Lung (tissue), 11 donors: ENCODE measurements at regions not wholly inside any gene's neighbourhood (a gene's known extent, or its start where the extent isn't known, plus 50 kb on each side); places are given as distances from the start of the nearest gene placed in this dataset.

Experiments used
- ATAC-seq: fragments of 200-7000 bp; cut with Tn5 transposase; one replicate; pipeline ENCODE4 v1.9.1; 2020; ENCODE audit warnings: moderate number of reproducible peaks; ENCODE audit not compliant: insufficient read depth, low FRiP score
- DNase-seq, 3 donors: peaks; one replicate each; pipeline ENCODE4 v3.0.0-alpha.2; 2013 to 2017
- H3K27ac ChIP-seq, 2 donors: one replicate each; pipeline ENCODE4 v1.5.1; 2013; ENCODE audit warnings: mild to moderate bottlenecking in 2 of 2, moderate library complexity in 2 of 2, control low read depth in 1 of 2, inconsistent platforms in 1 of 2, low read depth in 1 of 2, low read length in 1 of 2
- H3K27me3 ChIP-seq, 3 donors: one replicate each; pipeline ENCODE4 v1.5.1; 2013; ENCODE audit warnings: low read length in 2 of 3; ENCODE audit not compliant: control insufficient read depth in 3 of 3, insufficient read depth in 3 of 3
- H3K36me3 ChIP-seq, 4 donors: one replicate each; pipeline ENCODE4 v1.5.1; 2013; ENCODE audit warnings: low read length in 4 of 4, mild to moderate bottlenecking in 1 of 4, moderate library complexity in 1 of 4; ENCODE audit not compliant: control insufficient read depth in 4 of 4, insufficient read depth in 4 of 4
- H3K4me1 ChIP-seq, 5 donors: one replicate each; pipeline ENCODE4 v1.5.1; 2013; ENCODE audit warnings: low read length in 5 of 5, mild to moderate bottlenecking in 2 of 5, moderate library complexity in 1 of 5; ENCODE audit not compliant: control insufficient read depth in 5 of 5, insufficient read depth in 5 of 5
- H3K4me3 ChIP-seq: one replicate; pipeline ENCODE4 v1.5.1; 2013; ENCODE audit warnings: mild to moderate bottlenecking, control low read depth, moderate library complexity
- H3K9ac ChIP-seq, 2 donors: one replicate each; pipeline ENCODE4 v1.5.1; 2013; ENCODE audit warnings: low read length in 2 of 2, control low read depth in 1 of 2; ENCODE audit not compliant: insufficient read depth in 1 of 2
- H3K9me3 ChIP-seq, 4 donors: one replicate each; pipeline ENCODE4 v1.5.1; 2013; ENCODE audit warnings: low read length in 3 of 4, mild to moderate bottlenecking in 1 of 4, moderate library complexity in 1 of 4; ENCODE audit not compliant: control insufficient read depth in 4 of 4, insufficient read depth in 3 of 4
- CTCF ChIP-seq: IDR thresholded peaks from 2 replicates; pipeline ENCODE4 v1.5.1; 2012; ENCODE audit warnings: mild to moderate bottlenecking; ENCODE audit errors: control extremely low read depth, extremely low read depth
- WGBS, 2 donors: extraction: QIAGEN DNeasy Blood & Tissue Kit; methylation state at CpG; one replicate each; pipeline ENCODE4 v1.1.7; 2013; 5-methylcytosine and 5-hydroxymethylcytosine counted together
- donor health status: control.
- donor health status: control.
- donor health status: Bipolar disorder and iron deficiency.
- donor health status: healthy.
- donor health status: DM: yes; HTN: yes; CAD: no.

GRCh38 chr3:38907426-38907825 is 91.4 kb upstream of the SCN10A start:
- no peak overlapping the region for H3K27ac ChIP-seq
- H3K36me3 ChIP-seq, result no peaks in the 10 kb centered on the region
- ATAC-seq (no peak), DNase-seq (peak in 1 of 3 donors; percentile 0)
- H3K9ac ChIP-seq, result no peak overlapping the region
- no peaks in the 10 kb centered on the region for H3K9me3 ChIP-seq
- H3K4me1 ChIP-seq, result no peaks in the 10 kb centered on the region
- TF ChIP-seq CTCF, result no peak
- WGBS, 2 donors, result 61 to 71% methylated on average over 1 of the region's 1 CpG
- no peaks in the 10 kb centered on the region for H3K27me3 ChIP-seq
- no peak overlapping the region for H3K4me3 ChIP-seq

GRCh38 chr3:38890426-38890825 is 74.4 kb upstream of the SCN10A start:
- Histone ChIP-seq H3K36me3 (no peaks in the 10 kb centered on the region), H3K9ac (no peak overlapping the region), H3K27ac (no peak overlapping the region), H3K27me3 (no peaks in the 10 kb centered on the region), H3K9me3 (peaks cover 0 to 7% (median 3%) of the 10 kb centered on the region in 4 donors), H3K4me3 (no peak overlapping the region), H3K4me1 (no peaks in the 10 kb centered on the region)
- 86 to 91% methylated on average over 4 of the region's 4 CpGs for WGBS, 2 donors
- no peak for TF ChIP-seq CTCF
- ATAC-seq, result no peak
- no peak for DNase-seq

GRCh38 chr3:38878646-38879045 is 62.6 kb upstream of the SCN10A start:
- no peak for ATAC-seq
- H3K9me3 ChIP-seq, result peaks cover 0 to 2% (median 0%) of the 10 kb centered on the region in 4 donors
- no peak for DNase-seq

More at GRCh38 chr3:38878646-38879045, 62.6 kb upstream of the SCN10A start:
- no peak overlapping the region for H3K9ac ChIP-seq
- no peaks in the 10 kb centered on the region for H3K4me1 ChIP-seq
- no peak for TF ChIP-seq CTCF
- no peak overlapping the region for H3K27ac ChIP-seq
- no peaks in the 10 kb centered on the region for H3K27me3 ChIP-seq
- no peak overlapping the region for H3K4me3 ChIP-seq
- H3K36me3 ChIP-seq, result no peaks in the 10 kb centered on the region
